ENCODE measurements at regions not wholly inside any gene's neighbourhood (a gene's known extent, or its start where the extent isn't known, plus 50 kb on each side); places are given as distances from the start of the nearest gene placed in this dataset.

GRCh38 chr18:44526705-44527415 is 153.8 kb upstream of the SETBP1 start:
- TF ChIP-seq E2F1 (CRISPR knock-in tag; IDR thresholded peaks at IDR 0.05) (no peak), CTCF (IDR thresholded peaks at IDR 0.05) (no peak)
